T47D (cell line): ENCODE measurements at regions not wholly inside any gene's neighbourhood (a gene's known extent, or its start where the extent isn't known, plus 50 kb on each side); places are given as distances from the start of the nearest gene placed in this dataset.
"Not testable (repeated sequence)": the region's sequence is repeated elsewhere in the genome, so short reads cannot be mapped to it uniquely, and the experiment has no call there.

Source experiments
- DNase-seq, 2 experiments: peaks; one replicate each; pipeline versions ENCODE4 v3.0.0 to v3.0.0-alpha.2; 2011 to 2012; ENCODE audit warnings: low read depth in 1 of 2, low spot score in 1 of 2
- in situ Hi-C: cut with HindIII; loops from 2 replicates; pipeline ENCODE4 v1.10.0; 2016; ENCODE audit warnings: low sequenced_read_pairs, low pct_unique_long_range_greater_than_20kb

DNA sequence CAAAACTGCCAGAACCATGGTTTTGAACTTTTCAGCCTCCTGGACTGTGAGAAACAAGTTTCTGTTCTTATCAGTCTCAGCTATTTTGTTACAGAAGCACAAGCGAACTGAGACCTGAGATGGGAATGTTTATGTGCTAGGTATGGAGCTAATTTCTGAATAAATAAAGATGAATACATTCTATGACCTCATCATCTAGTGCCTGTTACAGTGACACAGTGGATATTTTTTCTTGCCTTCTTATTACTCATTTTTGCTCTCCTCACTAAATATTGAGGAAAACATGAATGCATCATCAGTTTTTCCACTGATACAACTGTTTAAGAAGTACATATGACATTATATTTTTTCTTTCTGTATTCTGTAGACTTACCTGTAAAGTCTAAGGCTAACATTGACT lies 601.9 kb upstream of the TPTE start:
- in situ Hi-C loops, DNase-seq: not testable (repeated sequence)

DNA sequence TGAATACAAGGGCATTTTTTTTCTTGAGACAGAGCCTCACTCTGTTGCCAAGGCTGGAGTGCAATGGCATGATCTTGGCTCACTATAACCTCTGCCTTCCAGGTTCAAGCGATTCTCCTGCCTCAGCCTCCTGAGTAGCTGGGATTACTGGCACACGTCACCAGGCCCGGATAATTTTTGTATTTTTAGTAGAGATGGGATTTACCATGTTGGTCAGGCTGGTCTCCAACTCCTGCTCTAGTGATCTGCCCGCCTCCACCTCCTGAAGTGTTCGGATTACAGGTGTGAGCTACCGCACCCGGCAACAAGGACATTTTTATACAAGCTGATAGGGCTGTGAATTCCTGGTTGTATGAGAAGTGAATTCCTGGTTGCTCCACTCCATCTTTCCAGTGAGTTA lies 577.7 kb upstream of the TPTE start:
- DNase-seq, in situ Hi-C loops: not testable (repeated sequence)

- DNase-seq, in situ Hi-C loops: not testable (repeated sequence)
Observed at GRCh38 chr21:9946057-9946456, 575.3 kb upstream of the TPTE start.

GRCh38 chr21:9949510-9950289 lies 571.7 kb upstream of the TPTE start:
- peak in 1 of 2 experiments; percentile 70 for DNase-seq
- in situ Hi-C loops: not testable (repeated sequence)

DNA sequence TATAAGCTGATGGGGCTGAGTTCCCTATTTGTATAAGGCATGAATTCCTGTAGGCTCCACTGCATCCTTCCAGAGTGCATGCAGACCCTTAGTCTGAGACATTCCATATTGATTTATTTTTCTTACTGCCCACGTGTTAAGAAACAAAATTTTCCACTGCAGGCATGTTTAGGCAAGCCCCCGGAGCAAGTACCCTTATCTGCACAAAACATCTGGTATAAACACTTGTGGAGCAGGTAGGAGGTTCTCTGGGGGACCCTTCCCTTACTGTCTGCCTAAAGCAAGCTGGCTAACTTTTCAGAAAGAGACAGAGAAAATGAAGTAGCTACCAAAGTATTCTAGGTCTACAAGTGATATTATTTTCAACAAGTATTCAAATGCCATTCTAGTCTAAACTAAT lies 571.0 kb upstream of the TPTE start:
- DNase-seq, in situ Hi-C loops: not testable (repeated sequence)

DNA sequence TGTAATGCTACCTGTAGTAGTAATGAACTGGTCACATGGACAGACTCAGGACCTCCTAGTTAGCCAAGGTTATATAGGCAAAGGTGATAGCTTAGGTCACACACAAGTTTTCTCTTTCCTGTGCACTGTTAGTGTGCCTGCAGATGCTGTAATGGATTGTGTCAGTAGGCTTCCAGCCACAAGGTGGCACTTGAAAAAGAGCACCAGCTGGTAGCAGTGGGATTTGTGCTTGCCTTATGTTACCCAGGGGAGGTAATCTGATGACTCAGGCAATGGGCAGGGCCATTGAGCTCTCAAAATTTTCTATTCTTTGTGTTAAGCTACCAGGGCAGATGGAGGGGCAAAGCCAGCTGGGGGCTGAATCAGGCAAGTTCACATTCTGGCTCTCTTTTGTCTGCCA lies 562.6 kb upstream of the TPTE start:
- in situ Hi-C loops: not testable (repeated sequence)
- peak in 1 of 2 experiments; percentile 50 for DNase-seq

GRCh38 chr21:9959220-9959964 lies 562.0 kb upstream of the TPTE start:
- in situ Hi-C loops, DNase-seq: not testable (repeated sequence)

- DNase-seq, in situ Hi-C loops: not testable (repeated sequence)
Observed at GRCh38 chr21:9969399-9969798, 552.0 kb upstream of the TPTE start.

DNA sequence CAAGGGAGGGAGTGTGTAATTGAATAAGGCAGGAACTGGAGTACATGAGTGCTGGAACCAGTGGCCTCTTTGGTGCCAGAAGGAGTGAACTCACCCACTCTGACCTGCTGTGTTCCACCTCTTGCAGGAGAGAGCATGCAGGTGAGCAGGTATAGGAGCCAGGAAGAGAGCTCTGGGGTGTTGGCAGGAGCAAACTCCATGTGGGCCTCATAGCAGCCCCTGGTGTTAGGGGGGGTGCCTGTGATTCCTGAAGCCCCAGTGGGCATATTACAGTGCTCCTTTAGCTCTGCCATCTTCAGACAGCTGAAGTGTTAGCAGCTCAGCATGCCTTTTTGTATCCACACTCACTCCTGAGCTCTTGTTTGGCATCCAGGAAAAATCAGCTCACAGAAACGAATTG lies 549.4 kb upstream of the TPTE start:
- DNase-seq, in situ Hi-C loops: not testable (repeated sequence)

DNA sequence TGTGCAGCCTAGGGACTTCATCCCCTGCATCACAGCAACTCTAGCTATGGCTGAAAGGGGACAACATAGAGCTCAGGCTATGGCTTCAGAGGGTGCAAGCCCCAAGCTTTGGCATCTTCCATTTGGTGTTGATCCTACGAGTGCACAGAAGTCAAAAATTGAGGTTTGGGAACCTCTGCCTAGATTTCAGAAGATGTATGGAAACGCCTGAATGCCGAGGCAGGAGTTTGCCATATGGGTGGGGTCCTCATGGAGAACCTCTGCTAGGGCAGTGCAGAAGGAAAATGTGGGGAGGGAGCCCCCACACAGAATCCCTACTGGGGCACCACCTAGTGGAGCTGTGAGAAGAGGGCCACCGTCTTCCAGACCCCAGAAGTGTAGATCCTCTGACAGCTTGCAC lies 543.0 kb upstream of the TPTE start:
- in situ Hi-C loops, DNase-seq: not testable (repeated sequence)

- DNase-seq, in situ Hi-C loops: not testable (repeated sequence)
Observed at GRCh38 chr21:9997507-9997906, 523.9 kb upstream of the TPTE start.

- DNase-seq, in situ Hi-C loops: not testable (repeated sequence)
Observed at GRCh38 chr21:10002762-10003313, 518.5 kb upstream of the TPTE start.

DNA sequence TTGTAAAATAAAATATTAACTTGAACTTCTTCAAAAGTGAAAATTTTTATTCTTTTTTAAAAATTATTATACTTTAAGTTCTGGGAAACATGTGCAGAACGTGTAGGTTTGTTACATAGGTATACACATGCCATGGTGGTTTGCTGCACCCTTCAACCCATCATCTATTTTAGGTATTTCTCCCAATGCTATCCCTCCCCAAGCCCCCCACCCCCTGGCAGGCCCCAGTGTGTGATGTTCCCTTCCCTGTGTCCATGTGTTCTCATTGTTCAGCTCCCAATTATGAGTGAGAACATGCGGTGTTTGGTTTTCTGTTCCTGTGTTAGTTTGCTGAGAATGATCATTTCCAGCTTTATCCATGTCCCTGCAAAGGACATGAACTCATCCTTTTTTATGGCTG lies 515.6 kb upstream of the TPTE start:
- DNase-seq, in situ Hi-C loops: not testable (repeated sequence)

GRCh38 chr21:10016991-10017390 lies 504.4 kb upstream of the TPTE start:
- in situ Hi-C loops, DNase-seq: not testable (repeated sequence)

DNA sequence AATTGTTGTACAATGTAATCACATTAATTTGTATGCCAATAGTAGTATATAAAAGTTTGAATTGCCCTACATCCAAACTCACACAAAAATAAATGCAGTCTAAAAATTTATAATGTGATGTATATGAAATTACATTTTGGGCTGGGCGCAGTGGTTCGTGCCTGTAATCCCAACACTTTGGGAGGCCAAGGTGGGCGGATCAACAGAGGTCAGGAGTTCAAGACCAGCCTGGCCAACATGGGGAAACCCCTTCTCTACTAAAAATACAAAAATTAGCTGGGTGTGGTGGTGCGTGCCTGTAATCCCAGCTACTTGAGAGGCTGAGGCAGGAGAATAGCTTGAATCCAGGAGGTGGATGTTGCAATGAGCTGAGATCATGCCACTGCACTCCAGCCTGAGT lies 503.6 kb upstream of the TPTE start:
- in situ Hi-C loops, DNase-seq: not testable (repeated sequence)

DNA sequence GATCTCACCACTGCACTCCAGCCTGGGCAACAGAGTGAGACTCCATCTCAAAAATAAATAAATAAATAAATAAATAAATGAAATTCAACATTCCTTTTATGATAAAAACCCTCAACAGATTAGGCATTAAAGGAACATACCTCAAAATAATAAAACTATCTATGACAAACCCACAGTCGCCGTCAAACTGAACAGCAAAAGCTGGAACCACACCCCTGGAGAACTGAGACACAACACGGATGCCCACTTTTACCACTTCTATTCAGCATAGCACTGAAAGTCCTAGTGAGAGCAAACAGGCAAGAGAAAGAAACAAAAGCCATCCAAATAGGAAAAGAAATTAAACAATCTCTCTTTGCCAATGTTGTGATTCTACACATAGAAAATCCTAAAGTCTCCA lies 499.9 kb upstream of the TPTE start:
- DNase-seq, in situ Hi-C loops: not testable (repeated sequence)

DNA sequence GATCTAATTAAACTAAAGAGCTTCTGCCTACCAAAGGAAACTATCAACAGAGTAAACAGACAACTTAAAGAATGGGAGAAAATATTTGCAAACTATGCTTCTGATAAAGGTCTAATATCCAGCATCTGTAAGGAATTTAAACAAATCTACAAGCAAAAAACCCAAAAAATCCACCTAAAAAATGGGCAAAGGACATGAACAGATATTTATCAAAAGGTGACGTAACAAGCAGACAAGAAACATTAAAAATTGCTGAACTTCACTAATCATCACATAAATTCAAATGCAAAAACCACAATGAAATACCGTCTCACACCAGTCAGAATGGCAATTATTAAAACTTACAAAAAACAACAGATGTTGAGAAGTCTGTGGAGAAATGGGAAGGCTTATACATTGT lies 498.6 kb upstream of the TPTE start:
- in situ Hi-C loops, DNase-seq: not testable (repeated sequence)
